ENCODE measurements at regions not wholly inside any gene's neighbourhood (a gene's known extent, or its start where the extent isn't known, plus 50 kb on each side); places are given as distances from the start of the nearest gene placed in this dataset.

DNA sequence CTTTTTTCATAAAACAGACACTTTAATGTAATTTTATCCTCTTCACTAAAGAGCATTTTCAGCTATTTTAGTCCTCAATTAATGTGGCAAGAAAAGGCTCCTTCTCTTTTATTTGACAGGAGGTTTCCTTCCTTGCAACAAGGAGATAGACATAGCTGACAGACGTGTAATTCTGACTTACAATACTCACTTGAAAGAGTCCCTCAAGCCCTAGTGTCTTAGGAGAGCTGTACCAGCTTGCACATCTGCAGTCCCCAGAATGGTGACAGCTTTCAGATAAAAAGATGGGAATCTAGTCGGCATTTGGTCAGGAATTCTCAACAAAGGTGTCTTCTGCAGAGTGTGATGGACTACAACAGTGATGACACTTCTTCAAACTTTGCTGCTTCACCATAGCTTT lies 603.7 kb upstream of the PTCHD4 start (continued):
- TF ChIP-seq CTCF (IDR thresholded peaks at IDR 0.05; ENCODE audit: low read depth, low read length, missing input control), result no peak
- no peak for TF ChIP-seq ZBTB33 (IDR thresholded peaks at IDR 0.05)
- TF ChIP-seq, protein P1, sequence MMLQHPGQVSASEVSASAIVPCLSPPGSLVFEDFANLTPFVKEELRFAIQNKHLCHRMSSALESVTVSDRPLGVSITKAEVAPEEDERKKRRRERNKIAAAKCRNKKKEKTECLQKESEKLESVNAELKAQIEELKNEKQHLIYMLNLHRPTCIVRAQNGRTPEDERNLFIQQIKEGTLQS (IDR thresholded peaks at IDR 0.05), result no peak
- no peak for TF ChIP-seq EGR1 (IDR thresholded peaks at IDR 0.05; ENCODE audit: low read depth in 2 of 2)

GRCh38 chr6:48714250-48714649 lies 603.3 kb upstream of the PTCHD4 start:
- H3K36me3 ChIP-seq (ENCODE audit: control insufficient read depth in 4 of 4, insufficient read depth in 3 of 4, low read depth in 1 of 4, low read length in 3 of 4), result no peaks in the 10 kb centered on the region
- H3K27me3 ChIP-seq (ENCODE audit: control insufficient read depth in 4 of 4, insufficient read depth in 4 of 4, low read length in 3 of 4), result no peaks in the 10 kb centered on the region
- H3K27ac ChIP-seq (ENCODE audit: low read depth in 1 of 2, low read length in 2 of 2), result no peak overlapping the region
- no peak overlapping the region for H3K9ac ChIP-seq (ENCODE audit: low read depth in 1 of 2, low read length in 2 of 2)
- DNase-seq (ENCODE audit: low spot score), result no peak
- H3K4me3 ChIP-seq (ENCODE audit: low read depth in 1 of 3, low read length in 3 of 3), result no peak overlapping the region
- no peak for TF ChIP-seq HNF4G (IDR thresholded peaks at IDR 0.05)
- no peak for TF ChIP-seq NR2F2 (IDR thresholded peaks at IDR 0.05)
- no peak for TF ChIP-seq EGR1 (IDR thresholded peaks at IDR 0.05; ENCODE audit: low read depth in 2 of 2)
- no peak for TF ChIP-seq GABPA (IDR thresholded peaks at IDR 0.05 in 1 of 2, conservative IDR thresholded peaks at IDR 0.05 in 1 of 2)
- no peak for TF ChIP-seq RXRA (IDR thresholded peaks at IDR 0.05)
- TF ChIP-seq, protein P2, sequence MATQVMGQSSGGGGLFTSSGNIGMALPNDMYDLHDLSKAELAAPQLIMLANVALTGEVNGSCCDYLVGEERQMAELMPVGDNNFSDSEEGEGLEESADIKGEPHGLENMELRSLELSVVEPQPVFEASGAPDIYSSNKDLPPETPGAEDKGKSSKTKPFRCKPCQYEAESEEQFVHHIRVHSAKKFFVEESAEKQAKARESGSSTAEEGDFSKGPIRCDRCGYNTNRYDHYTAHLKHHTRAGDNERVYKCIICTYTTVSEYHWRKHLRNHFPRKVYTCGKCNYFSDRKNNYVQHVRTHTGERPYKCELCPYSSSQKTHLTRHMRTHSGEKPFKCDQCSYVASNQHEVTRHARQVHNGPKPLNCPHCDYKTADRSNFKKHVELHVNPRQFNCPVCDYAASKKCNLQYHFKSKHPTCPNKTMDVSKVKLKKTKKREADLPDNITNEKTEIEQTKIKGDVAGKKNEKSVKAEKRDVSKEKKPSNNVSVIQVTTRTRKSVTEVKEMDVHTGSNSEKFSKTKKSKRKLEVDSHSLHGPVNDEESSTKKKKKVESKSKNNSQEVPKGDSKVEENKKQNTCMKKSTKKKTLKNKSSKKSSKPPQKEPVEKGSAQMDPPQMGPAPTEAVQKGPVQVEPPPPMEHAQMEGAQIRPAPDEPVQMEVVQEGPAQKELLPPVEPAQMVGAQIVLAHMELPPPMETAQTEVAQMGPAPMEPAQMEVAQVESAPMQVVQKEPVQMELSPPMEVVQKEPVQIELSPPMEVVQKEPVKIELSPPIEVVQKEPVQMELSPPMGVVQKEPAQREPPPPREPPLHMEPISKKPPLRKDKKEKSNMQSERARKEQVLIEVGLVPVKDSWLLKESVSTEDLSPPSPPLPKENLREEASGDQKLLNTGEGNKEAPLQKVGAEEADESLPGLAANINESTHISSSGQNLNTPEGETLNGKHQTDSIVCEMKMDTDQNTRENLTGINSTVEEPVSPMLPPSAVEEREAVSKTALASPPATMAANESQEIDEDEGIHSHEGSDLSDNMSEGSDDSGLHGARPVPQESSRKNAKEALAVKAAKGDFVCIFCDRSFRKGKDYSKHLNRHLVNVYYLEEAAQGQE (IDR thresholded peaks at IDR 0.05), result no peak
- no peak for TF ChIP-seq CTCF (IDR thresholded peaks at IDR 0.05; ENCODE audit: low read depth, low read length, missing input control)
- TF ChIP-seq FOXA1 (IDR thresholded peaks at IDR 0.05), result no peak
- no peak for TF ChIP-seq RAD21 (IDR thresholded peaks at IDR 0.05)
- no peaks in the 10 kb centered on the region for H3K4me1 ChIP-seq (ENCODE audit: control insufficient read depth in 4 of 4, insufficient read depth in 4 of 4, low read length in 3 of 4)
- WGBS, result 65% methylated on average over 2 of the region's 2 CpGs
- H3K9me3 ChIP-seq (ENCODE audit: control insufficient read depth in 4 of 4, low read length in 3 of 4), result no peaks in the 10 kb centered on the region

Data from liver (tissue), 8 donors.